ENCODE measurements at regions not wholly inside any gene's neighbourhood (a gene's known extent, or its start where the extent isn't known, plus 50 kb on each side); places are given as distances from the start of the nearest gene placed in this dataset.

DNA sequence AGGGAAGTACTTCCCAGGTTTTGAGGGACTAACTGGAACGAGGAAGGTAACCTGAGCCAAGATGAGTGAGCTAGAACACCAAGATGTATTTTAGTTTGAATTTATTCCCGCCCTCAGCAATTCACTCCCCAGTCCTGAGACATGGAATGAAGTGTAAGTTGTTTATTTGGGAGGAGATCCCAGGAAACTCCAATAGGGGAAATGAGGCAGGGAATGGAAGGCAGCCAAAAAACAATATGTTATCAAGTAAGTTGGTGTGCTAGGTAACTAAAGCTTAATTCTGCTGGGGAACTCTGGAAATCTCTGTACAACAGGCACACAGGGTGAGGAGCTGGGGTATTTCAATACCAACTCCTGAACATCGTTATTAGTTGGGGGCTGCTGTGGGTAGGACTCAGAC, 189.7 kb upstream of the HDAC9 start:
- H3K27ac ChIP-seq, result no peak overlapping the region
- no peaks in the 10 kb centered on the region for H3K4me1 ChIP-seq (ENCODE audit: insufficient read depth)
- H3K9me3 ChIP-seq, result no peaks in the 10 kb centered on the region
- intact Hi-C loops (cut with DNase I), result no loop called here
- no peaks in the 10 kb centered on the region for H3K27me3 ChIP-seq
- TF ChIP-seq POLR2A (IDR thresholded peaks at IDR 0.05) (no peak), EP300 (IDR thresholded peaks at IDR 0.05) (no peak)
- TF ChIP-seq, protein P1, sequence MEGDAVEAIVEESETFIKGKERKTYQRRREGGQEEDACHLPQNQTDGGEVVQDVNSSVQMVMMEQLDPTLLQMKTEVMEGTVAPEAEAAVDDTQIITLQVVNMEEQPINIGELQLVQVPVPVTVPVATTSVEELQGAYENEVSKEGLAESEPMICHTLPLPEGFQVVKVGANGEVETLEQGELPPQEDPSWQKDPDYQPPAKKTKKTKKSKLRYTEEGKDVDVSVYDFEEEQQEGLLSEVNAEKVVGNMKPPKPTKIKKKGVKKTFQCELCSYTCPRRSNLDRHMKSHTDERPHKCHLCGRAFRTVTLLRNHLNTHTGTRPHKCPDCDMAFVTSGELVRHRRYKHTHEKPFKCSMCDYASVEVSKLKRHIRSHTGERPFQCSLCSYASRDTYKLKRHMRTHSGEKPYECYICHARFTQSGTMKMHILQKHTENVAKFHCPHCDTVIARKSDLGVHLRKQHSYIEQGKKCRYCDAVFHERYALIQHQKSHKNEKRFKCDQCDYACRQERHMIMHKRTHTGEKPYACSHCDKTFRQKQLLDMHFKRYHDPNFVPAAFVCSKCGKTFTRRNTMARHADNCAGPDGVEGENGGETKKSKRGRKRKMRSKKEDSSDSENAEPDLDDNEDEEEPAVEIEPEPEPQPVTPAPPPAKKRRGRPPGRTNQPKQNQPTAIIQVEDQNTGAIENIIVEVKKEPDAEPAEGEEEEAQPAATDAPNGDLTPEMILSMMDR (IDR thresholded peaks at IDR 0.05), result no peak
- no peaks in the 10 kb centered on the region for H3K36me3 ChIP-seq
- 54 to 68% (median 62%) methylated on average over 3 of the region's 3 CpGs for WGBS, 3 donors
- DNase-seq, result no peak
- H3K4me3 ChIP-seq, result no peak overlapping the region

GRCh38 chr7:18306696-18307095, 188.9 kb upstream of the HDAC9 start:
- Histone ChIP-seq H3K4me3 (no peak overlapping the region), H3K27ac (no peak overlapping the region), H3K36me3 (no peaks in the 10 kb centered on the region), H3K4me1 (ENCODE audit: insufficient read depth) (no peaks in the 10 kb centered on the region), H3K27me3 (no peaks in the 10 kb centered on the region), H3K9me3 (no peaks in the 10 kb centered on the region)
- intact Hi-C loops (cut with DNase I), result no loop called here
- no peak for DNase-seq
- 80 to 88% (median 81%) methylated on average over 2 of the region's 2 CpGs for WGBS, 3 donors
- TF ChIP-seq, protein P1 (IDR thresholded peaks at IDR 0.05), result no peak
- TF ChIP-seq EP300 (IDR thresholded peaks at IDR 0.05) (no peak), POLR2A (IDR thresholded peaks at IDR 0.05) (no peak)

DNA sequence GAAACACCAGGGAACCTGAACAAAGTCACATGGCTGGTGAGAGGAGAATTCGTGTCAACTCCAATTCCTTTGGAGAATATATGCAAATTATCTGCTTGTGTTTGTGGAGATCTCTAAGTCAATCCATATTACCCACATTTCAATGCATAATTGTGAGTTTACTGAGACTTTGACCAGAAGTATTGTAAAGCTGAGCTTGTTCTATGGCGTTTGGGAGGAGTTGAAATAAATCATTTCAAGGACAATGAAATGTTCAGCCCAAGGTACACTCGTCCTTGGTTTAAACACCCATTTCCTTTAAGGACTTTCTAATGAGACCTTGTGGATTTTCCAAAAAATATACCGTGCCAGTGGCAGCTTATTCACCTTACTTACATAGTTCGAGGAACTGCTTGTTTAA, 186.6 kb upstream of the HDAC9 start:
- Histone ChIP-seq H3K36me3 (no peaks in the 10 kb centered on the region), H3K9me3 (no peaks in the 10 kb centered on the region), H3K27ac (no peak overlapping the region), H3K27me3 (no peaks in the 10 kb centered on the region), H3K4me3 (no peak overlapping the region), H3K4me1 (ENCODE audit: insufficient read depth) (no peaks in the 10 kb centered on the region)
- 19 to 33% (median 21%) methylated on average over 5 of the region's 5 CpGs for WGBS, 3 donors
- no peak for DNase-seq
- TF ChIP-seq EP300 (IDR thresholded peaks at IDR 0.05), result no peak
- TF ChIP-seq POLR2A (IDR thresholded peaks at IDR 0.05), result no peak
- TF ChIP-seq, protein P1 (IDR thresholded peaks at IDR 0.05), result no peak
- intact Hi-C loops (cut with DNase I), result no loop called here

DNA sequence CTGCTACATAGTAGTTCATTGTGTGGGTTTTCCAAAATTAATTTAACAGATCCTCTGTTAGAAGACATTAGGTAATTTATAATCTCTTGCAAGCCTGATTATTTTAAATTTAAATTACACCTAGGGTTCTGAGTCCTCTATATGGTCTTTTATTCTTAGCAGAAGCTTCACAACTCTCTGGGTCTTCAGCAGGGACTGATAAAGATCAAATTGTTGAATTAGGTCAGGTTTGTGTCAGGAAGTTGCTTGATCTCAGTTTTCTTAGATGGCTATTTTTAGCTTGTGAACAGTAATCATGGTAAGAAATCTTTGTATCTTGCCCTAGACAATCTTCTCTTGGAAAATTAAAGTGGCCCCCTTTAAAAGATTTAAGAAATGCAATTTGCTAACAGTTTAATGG, 183.1 kb upstream of the HDAC9 start:
- DNase-seq, result no peak
- no peaks in the 10 kb centered on the region for H3K4me1 ChIP-seq (ENCODE audit: insufficient read depth)
- TF ChIP-seq POLR2A (IDR thresholded peaks at IDR 0.05) (no peak), EP300 (IDR thresholded peaks at IDR 0.05) (no peak)
- TF ChIP-seq, protein P1 (IDR thresholded peaks at IDR 0.05), result no peak
- intact Hi-C loops (cut with DNase I), result no loop called here
- no peak overlapping the region for H3K4me3 ChIP-seq
- H3K9me3 ChIP-seq, result no peaks in the 10 kb centered on the region
- H3K27me3 ChIP-seq, result no peaks in the 10 kb centered on the region
- H3K36me3 ChIP-seq, result no peaks in the 10 kb centered on the region
- H3K27ac ChIP-seq, result no peak overlapping the region

DNA sequence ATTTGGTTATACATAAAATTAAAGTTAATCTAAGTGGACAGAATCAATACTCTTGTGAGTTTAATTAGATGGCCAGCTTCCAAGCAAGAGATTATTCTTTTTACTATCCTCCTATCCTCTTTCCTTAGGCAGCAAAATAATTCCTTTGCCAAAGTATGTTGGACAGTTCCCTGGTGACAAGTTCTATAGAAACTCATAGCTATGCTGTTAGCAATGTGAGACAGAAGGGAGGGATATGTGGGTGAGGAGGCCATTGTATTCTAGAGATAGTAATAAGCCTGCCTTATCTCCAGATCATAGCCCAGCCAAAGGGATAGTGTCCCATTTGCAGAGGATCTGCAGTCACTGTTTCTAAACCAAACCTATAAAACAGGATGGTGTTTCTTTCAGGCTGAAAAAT, 181.6 kb upstream of the HDAC9 start:
- DNase-seq, result no peak
- Histone ChIP-seq H3K36me3 (no peaks in the 10 kb centered on the region), H3K27ac (no peak overlapping the region), H3K4me3 (no peak overlapping the region), H3K4me1 (ENCODE audit: insufficient read depth) (no peaks in the 10 kb centered on the region), H3K9me3 (no peaks in the 10 kb centered on the region), H3K27me3 (no peaks in the 10 kb centered on the region)
- intact Hi-C loops (cut with DNase I), result no loop called here
- TF ChIP-seq EP300 (IDR thresholded peaks at IDR 0.05) (no peak), POLR2A (IDR thresholded peaks at IDR 0.05) (no peak)
- TF ChIP-seq, protein P1 (IDR thresholded peaks at IDR 0.05), result no peak
